HEK293 (cell line): ENCODE measurements at regions not wholly inside any gene's neighbourhood (a gene's known extent, or its start where the extent isn't known, plus 50 kb on each side); places are given as distances from the start of the nearest gene placed in this dataset.

ENCODE experiments used
- ATF2 ChIP-seq: fragments of 450-650 bp; formaldehyde crosslinking; IDR thresholded peaks from 2 replicates; pipeline ENCODE4 v1.5.1; 2016; ENCODE audit warnings: missing biosample characterization, missing genetic modification characterization, low read depth
- CTCF ChIP-seq: fragments of 450-650 bp; formaldehyde crosslinking; IDR thresholded peaks from 2 replicates; pipeline ENCODE4 v1.5.1; 2016; ENCODE audit warnings: missing biosample characterization, missing genetic modification characterization
- KLF1 ChIP-seq: fragments of 450-650 bp; formaldehyde crosslinking; IDR thresholded peaks from 2 replicates; pipeline ENCODE4 v1.5.1; 2016; ENCODE audit warnings: missing biosample characterization, missing genetic modification characterization
- PRDM10 ChIP-seq: fragments of 450-650 bp; formaldehyde crosslinking; IDR thresholded peaks from 2 replicates; pipeline ENCODE4 v1.5.1; 2016; ENCODE audit warnings: missing biosample characterization, missing genetic modification characterization
- YY1 ChIP-seq: fragments of 450-650 bp; formaldehyde crosslinking; IDR thresholded peaks from 2 replicates; pipeline ENCODE4 v1.5.1; 2018; ENCODE audit warnings: missing biosample characterization, missing genetic modification characterization
- ZBTB20 ChIP-seq: fragments of 450-650 bp; formaldehyde crosslinking; IDR thresholded peaks from 2 replicates; pipeline ENCODE4 v1.5.1; 2016; ENCODE audit warnings: missing biosample characterization, missing genetic modification characterization
- ZFP69B ChIP-seq: fragments of 450-650 bp; formaldehyde crosslinking; IDR thresholded peaks from 2 replicates; pipeline ENCODE4 v1.5.1; 2016; ENCODE audit warnings: missing biosample characterization, missing genetic modification characterization
- ZNF146 ChIP-seq: fragments of 450-650 bp; formaldehyde crosslinking; IDR thresholded peaks from 2 replicates; pipeline ENCODE4 v1.5.1; 2016; ENCODE audit warnings: missing biosample characterization, missing genetic modification characterization
- ZNF521 ChIP-seq: fragments of 450-650 bp; formaldehyde crosslinking; IDR thresholded peaks from 2 replicates; pipeline ENCODE4 v1.5.1; 2017; ENCODE audit warnings: missing biosample characterization, mild to moderate bottlenecking, missing genetic modification characterization
- ZNF76 ChIP-seq: fragments of 450-650 bp; formaldehyde crosslinking; IDR thresholded peaks from 2 replicates; pipeline ENCODE4; 2016; ENCODE audit warnings: low read depth, missing biosample characterization, missing genetic modification characterization, borderline replicate concordance
- ZNF791 ChIP-seq: fragments of 450-650 bp; formaldehyde crosslinking; IDR thresholded peaks from 2 replicates; pipeline ENCODE4 v1.5.1; 2016; ENCODE audit warnings: missing biosample characterization, missing genetic modification characterization
- ZNF830 ChIP-seq: fragments of 450-650 bp; IDR thresholded peaks from 2 replicates; pipeline ENCODE4 v1.5.0; 2018; ENCODE audit warnings: missing biosample characterization, missing genetic modification characterization, low read depth, mild to moderate bottlenecking, moderate library complexity
- ZNF837 ChIP-seq: fragments of 450-650 bp; formaldehyde crosslinking; IDR thresholded peaks from 2 replicates; pipeline ENCODE4 v1.5.1; 2016; ENCODE audit warnings: missing biosample characterization, missing genetic modification characterization

GRCh38 chr4:134663742-134664141 is 462.2 kb upstream of the PABPC4L start:
- no peak for TF ChIP-seq CTCF (tag by site-specific recombination)
- no peak for TF ChIP-seq KLF1 (tag by site-specific recombination)
- TF ChIP-seq ZBTB20 (tag by site-specific recombination) = no peak
- TF ChIP-seq ZFP69B (tag by site-specific recombination) = no peak
- no peak for TF ChIP-seq YY1
- TF ChIP-seq ATF2 = no peak
- no peak for TF ChIP-seq ZNF791 (tag by site-specific recombination)
- no peak for TF ChIP-seq PRDM10 (tag by site-specific recombination)
- no peak for TF ChIP-seq ZNF76
- TF ChIP-seq ZNF521 (tag by site-specific recombination) = no peak
- TF ChIP-seq ZNF830 = no peak
- no peak for TF ChIP-seq ZNF837
- TF ChIP-seq ZNF146 (tag by site-specific recombination) = no peak
